Hematopoietic multipotent progenitor cell (in vitro differentiated cells): ENCODE measurements at regions not wholly inside any gene's neighbourhood (a gene's known extent, or its start where the extent isn't known, plus 50 kb on each side); places are given as distances from the start of the nearest gene placed in this dataset.
"Not testable (repeated sequence)": the region's sequence is repeated elsewhere in the genome, so short reads cannot be mapped to it uniquely, and the experiment has no call there.

Experiments
- DNase-seq, 3 donors: peaks; one replicate each; pipeline ENCODE4 v3.0.0-alpha.2; 2011 to 2015; ENCODE audit warnings: low read depth in 2 of 3, low spot score in 2 of 3

DNA sequence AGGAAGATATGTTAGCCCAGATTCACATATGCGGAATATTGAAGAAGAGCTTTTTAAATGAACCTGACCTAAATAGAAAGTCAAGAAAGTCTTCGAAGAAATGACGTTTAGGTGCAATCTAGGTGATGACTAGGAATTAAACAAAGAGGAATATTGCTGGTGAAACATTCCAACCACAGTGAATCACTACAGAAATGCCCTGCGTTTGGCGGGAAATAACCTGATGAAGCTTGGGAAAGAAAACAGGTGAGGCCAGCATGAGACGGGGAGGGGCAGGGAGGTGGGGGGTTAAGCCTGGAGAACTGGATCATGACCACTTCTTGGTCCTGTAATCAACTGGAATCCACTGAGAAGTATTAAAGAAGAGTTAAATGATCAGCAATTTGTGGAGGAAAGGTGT is 299.4 kb upstream of the VSTM2A start:
- no peak for DNase-seq

DNA sequence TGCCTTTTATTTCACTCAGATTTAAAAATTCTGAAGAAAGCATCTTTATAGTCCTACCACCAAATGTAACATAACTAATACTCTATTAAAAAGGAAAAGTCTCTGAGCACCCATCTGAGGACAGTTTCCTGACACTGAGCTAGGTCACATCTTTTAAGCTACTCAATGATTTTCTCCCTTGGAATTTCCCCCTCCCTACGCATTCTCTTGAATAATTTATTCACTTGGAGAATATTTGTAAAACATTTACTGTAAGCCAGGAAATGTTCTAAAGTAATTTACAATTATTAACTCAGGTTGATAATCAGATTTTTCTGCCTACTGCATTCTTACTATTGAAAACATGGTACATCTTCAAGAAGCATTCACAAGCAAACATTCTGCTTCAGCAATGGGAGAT is 297.2 kb upstream of the VSTM2A start:
- DNase-seq: no peak

DNA sequence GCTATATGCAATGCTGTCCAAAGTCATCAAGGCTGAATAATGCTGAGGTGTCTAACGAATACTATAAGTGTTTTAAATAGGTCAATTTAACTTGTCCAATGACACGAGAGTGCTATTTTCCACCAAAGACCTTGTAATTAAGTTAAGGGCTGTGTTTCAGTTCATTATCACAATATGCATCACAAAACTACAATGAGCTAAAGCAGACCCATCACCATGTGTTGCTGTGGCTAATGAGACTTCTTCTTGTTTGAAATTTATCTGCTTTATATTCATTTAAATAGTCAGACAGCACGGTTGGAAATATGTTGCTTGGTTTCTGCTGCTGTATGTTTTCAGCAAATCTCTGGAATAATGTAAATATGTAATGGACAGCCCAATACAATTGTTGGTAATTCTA is 292.5 kb upstream of the VSTM2A start:
- no peak for DNase-seq

DNA sequence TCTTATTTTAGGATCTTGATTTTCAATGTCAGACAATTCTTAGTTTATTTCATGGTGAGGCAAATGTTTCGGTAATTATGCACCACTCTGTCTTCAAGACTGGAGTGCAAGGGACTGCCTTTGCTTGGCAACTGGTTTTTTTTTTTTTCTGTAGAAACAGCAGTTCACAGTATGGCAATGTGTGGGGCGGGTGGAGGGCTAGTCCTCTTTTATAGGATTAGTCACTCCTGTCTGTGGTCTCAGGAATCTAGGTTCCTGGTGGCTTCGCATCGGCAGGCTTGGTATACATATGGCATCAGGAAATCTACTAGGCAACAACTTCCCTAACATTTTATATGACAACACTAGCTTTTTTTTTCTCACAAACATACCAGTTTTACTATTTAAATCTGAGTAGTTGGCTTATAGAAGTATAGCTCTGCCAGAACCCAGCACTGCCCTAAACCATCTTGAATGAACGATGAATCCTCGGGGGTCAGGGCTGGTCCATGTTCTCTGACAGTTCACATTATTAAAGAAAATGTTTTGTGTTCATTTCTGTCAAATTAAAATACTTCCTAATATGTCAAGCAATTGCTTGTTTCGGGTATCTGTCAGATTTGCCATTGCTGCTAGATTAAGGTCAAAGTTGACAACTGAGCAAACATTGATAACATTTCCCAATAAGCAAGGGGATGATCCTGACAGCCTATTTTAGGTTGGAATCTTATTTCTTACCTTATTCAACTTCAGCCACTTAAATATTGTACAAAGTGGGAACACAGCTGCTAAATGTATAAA is 289.7 kb upstream of the VSTM2A start:
- no peak for DNase-seq

DNA sequence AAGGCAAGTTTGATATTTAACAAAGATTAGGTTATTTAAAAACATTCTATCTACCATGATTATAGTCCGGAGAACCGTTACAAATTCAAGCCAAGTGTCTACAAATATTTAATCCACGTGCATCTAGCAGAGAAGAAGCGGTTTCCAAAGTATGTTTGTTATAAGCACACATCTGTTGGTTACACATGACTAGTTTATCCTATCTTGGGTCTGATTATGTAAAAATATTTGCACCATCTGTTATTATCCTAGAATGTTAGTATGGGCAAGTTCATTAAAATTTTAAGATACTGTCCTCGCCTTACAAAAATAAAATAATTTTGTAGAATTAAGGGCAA is 289.2 kb upstream of the VSTM2A start:
- DNase-seq: no peak

DNA sequence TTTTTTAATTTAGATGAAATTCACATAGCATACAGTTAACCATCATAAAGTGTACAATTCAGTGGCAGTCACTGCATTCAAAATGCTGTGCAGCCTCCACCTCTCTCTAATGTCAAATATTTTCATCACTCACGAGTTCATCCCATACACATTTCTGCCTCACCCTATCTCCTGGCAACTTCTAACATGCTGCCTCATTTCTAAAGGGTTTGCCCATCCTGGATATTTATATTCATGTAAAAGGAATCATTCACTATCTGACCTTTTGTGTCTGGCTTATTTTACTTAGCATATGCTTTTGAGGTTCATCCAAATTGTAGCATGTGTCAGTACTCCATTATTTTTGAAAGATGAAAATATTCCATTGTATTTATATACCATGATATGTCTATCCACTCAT is 286.9 kb upstream of the VSTM2A start:
- no peak for DNase-seq

DNA sequence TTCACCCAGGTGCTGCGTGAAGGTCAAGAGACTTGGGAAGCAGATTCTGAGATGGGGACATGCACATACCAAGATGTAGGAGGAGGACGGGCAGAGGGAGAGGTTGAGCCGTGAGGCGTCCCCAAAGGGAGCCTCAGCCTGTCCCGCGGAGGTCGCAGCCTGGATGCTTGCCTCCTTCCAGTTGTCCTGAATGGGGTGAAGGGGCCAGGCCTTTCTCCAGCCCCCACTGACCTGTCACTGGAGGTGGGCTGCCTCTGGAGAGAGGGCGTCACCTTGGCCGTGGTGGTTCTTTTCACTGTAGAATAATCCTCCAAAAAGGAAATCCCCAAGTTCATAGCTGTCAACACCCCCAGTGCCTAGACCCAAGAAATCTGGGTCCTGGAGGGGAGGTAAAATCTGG is 283.0 kb upstream of the VSTM2A start:
- DNase-seq: no peak

DNA sequence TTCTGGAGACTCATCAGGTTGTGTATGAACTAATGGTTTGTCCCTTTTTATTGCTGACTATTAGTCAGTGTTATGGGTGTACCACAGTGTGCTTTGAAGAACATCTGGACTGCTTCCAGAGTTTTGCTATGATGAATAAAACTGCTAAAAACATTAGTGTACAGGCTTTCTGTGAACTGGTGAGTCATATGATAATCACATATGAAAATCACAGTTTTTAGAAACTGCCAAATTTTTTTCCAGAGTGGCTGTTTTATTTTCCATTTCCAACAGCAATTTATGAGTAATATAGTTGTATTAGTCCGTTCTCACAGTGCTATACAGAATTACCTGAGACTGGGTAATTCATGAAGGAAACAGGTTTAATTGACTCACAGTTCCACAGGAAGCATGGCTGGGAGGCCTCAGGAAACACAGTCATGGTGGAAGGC is 281.2 kb upstream of the VSTM2A start:
- no peak for DNase-seq

DNA sequence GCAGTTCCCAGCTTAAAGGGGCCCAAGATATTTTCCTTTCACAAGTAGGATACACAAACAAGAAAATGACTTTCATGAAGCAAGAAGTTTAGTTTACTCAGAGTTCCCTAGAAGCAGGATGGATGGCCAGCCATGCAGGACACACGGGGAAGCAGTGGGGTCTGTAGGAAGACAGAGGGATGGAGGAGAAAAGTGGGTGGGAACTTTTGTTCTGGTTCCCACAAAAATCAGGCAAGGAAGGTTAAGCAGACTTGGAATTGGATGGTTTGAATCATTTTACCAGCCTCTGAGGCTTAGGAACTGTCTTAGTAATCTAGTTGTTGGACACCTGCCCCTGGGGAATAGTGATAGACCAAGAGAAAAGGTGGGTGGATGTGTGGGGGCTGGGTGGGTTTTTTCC is 263.3 kb upstream of the VSTM2A start:
- no peak for DNase-seq

DNA sequence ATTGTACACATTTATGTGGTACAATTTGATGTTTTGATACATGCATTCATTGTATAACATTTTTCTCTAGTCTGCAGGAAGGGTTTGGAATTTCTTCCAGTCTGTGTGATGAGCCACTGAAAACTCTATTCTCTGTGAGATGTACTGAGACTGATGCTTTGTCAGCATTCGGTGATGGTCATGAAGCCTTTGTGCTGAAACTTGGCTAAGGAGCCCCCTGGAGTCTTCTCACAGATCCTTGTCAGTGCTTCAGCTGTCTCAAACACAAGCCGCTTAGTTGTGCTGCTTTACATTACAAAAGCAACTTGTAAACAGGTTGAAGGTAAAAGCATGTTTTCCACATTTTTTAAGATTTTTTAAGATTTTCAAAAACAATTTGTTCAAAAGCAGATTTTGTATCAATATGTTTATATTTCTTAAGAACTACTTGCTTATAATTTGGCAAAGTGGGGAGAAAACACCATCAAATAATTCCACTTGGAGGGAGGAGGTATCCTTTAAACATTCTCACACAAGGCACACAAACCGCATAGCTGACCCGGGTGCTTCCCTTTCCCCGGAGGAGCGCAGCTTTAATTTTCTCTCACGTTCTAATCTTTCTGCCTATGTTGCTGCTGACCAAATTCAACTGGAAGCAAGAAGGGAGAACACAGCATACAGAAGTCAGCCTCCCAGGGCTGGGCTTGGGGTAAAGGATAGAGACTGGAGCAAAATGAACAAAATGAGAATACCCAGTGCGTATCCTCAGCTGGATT is 249.8 kb upstream of the VSTM2A start:
- DNase-seq: no peak

DNA sequence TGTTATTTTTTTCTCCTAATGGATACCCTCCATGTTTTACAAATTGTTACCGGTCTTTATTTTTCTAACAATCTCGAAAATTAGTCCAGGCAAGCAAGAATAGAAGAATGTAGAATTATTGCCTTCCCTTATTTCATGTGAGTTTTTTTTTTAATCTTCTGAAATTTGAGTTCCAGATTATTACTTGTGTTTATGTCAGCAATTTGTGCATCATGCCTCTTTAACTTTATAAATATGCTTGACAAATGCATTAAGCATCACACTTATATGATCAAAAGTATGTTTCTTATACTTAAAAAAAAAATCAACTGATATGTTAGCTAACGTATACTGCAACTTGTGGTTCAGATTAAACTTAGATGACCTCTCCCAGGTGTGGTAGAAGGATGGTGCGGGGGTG is 242.7 kb upstream of the VSTM2A start:
- no peak for DNase-seq

DNA sequence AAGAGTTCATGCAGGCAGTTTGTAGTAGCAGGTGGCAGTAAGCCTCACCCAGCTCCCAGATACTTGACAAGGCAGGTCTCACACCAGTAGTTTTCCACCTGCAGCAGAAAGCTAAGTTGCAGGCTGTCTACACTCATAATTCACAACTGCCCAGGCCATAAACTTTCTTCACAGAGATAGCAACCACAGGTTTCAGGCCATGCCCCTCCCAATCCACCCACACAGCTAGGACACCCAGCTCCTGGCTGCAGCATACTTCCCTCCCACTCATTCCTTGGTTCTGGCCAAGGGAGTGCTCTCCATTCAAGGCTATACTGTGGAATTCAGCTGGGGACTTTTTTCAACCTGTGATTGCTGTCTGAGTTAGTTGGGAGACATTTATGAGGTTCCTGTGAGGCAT is 226.2 kb upstream of the VSTM2A start:
- DNase-seq: not testable (repeated sequence)

DNA sequence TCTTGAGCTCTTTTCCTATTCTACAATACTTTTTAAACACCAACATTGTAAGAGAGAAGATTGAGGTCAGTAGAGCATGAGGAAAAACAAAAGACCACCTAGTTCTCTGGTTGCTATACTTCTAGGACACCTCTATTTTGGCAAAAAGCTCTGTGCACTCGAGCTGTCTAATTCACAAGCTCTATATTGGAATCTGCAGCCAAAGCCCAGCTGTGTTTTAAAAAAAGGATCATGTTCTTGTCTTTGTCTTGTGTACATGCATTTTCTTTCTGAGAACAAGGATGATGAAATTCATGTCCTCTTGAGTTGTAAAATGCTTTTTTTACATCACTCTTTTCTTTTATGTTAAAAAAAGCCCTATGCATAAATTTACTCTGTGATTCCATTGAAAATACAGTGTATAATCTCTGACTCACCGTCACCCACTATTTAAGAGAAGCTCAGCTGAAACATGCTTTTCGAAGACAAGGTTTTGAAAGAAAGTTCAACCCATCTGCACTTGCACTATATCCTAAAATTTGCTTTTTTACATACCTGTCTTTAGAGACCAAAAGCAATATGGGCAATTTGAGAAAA is 215.5 kb upstream of the VSTM2A start:
- DNase-seq: no peak

DNA sequence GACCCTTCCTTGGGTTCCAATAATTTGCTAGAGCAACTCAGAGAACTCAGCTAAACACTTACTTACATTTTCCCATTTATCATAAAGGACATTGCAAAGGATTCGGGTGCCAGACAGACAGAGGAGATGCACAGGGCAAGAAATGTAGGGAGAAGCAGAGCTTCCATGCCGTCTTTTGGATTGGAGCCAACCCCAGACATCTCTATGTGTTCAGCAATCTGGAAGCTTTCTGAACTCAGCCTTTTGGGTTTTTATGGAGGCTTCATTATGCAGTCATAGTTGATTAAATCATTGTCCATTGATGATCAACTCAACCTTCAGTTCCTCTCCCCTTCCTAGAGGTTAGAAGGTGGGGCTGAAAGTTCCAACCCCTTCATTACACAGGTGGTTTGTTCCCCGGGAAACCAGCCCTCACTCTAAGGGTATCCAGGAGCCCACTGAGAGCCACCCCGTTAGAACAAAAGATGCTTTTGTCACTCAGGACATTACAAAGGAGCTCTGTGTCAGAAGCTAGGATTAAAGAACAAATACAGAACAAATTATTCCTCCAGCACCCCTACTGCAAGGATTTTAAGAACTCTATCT is 211.9 kb upstream of the VSTM2A start:
- DNase-seq: no peak

DNA sequence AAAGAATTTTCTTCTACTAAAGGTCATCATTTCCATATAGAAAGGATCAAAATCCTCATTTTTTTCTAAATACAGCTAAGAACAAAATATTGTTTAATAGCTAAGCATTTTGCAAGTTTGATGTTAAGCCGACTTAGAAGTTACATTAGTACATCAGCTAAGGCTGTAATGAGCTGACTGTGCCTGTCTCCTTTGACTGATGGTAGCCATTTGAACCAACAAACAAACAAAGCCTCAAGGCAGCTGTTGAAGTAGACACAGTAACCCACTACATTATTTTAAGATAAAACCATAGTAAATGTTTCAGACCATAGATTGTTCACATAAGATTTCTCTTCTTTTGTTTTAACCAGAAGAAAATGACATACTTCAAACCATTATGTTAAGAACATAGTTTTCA is 210.9 kb upstream of the VSTM2A start:
- no peak for DNase-seq

DNA sequence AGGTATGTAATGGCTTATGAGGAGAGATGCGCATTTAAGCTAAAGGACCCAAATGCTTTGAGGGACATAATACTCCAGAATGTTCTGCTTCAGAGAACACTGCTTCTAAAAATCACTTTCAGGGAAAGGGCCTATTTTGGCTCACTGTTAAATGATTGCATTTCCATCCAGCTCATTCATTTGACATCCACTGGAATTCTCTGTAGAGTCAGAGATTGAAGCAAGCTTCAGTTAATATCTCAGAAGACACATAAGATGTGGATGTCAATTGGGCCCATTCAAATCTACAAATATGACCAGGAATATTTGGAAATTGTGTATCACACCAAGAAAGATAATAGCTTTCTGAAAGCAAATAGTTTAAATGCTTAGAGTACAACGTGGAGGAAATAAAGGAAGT is 209.9 kb upstream of the VSTM2A start:
- no peak for DNase-seq

DNA sequence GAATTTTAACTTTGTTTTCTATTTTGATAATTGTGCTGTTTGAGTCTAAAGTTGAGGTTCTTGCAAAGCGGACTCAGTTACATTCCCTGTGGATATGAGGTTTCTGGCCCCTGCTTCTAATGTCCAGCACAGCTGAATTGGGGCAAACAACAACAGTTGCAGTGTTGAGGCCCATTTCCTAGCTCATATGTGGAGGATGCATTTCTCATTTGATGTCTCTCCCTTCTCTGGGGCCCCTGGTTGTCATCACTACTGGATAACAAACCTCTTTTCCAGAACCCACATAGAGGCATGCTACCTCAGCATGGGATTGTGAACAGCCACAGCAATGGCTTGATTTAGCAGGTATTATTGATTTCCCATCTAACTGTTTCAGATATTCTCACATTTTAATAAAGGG is 208.2 kb upstream of the VSTM2A start:
- no peak for DNase-seq

DNA sequence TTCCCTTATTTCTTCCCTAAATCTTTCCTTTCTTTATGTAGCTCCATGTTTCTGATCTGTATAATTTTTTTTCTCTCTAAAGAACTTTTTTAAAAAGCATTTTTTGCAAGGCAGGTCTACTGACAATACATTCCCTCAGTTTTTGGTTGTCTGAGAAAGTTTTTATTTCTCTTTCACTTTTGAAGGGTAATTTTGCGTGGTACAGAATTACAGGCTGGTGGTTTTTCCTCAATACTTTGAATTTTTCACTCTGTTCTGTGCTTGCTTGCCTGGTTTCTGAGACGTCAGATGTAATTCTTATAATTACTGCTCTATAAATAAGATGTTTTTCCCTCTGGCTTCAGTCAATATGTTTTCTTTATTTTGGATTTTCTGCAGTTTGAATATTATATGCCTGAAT is 205.4 kb upstream of the VSTM2A start:
- DNase-seq: no peak

DNA sequence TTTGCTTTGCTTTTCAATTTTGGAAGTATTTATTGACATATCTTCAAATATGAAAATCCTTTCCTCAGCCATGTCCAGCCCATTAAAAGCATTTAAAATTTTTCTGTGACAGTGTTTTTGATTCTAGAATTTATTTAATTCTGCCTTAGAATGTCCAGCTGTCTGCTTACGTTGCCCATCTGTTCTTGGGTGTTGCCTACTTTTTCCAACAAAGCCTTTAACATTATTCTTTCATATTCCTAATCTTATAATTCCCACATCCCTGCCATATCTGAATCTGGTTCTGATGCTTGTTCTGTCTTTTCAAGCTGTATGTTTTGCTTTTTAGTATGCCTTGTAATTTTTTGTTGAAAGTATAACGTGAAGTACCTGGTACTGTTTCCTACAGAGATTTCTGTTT is 204.7 kb upstream of the VSTM2A start:
- DNase-seq: no peak

DNA sequence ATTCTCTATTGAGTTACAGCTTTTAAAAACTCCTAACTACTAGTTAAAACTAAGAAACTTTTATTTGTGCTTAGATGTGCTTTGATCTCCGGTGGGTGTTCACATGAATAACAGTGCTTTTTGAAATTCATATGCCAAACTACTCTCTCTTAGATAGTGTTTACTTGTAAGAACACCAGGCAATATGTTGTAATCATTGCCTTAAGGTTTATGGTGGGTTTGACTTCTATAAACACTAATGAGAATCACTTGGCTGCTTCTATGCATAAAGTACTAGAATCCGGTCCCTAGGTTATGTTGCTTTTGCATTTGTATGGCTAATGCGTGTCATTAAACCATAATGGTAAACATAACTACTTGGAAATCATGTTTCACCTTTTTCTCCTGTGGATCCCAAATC is 203.9 kb upstream of the VSTM2A start:
- DNase-seq: no peak

DNA sequence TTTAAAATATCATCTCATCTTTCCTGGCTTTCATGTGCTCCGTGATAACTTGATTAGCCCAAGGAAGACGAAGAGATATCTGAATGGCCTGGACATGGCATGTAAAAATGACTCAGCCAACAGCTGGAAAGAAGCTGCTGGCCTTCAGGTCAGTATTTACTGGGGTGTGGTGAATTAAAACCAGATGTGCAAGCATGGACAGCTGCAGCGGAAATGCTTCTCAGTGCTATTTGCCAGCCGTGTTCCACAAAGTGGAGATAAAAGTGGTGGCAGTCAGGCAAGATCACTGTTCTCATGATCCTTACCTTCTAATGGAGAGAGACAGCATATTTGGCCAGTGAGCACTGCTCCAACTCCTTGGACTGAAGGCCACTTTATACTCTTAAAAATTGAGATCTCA is 203.1 kb upstream of the VSTM2A start:
- no peak for DNase-seq

DNA sequence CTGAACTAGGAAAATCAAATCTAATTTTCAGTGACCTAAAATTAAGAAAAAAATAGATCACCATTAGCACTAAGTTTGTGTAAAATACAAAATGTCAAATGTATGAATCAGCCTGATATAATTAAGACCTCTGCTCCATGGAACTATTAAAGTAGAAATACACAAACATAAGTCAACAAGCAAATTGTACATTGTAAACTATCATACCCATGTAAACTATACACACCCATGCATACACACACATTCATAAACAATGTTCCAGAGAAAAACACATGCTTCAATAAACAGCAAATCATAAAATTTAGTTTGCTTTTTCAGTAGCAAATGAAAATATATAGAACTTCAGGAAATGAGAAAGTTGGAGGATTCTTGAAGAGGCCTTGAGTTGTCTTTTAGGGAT is 199.7 kb upstream of the VSTM2A start:
- DNase-seq: no peak
